Liver (tissue), 8 donors: ENCODE measurements at regions not wholly inside any gene's neighbourhood (a gene's known extent, or its start where the extent isn't known, plus 50 kb on each side); places are given as distances from the start of the nearest gene placed in this dataset.
"Not testable (repeated sequence)": the region's sequence is repeated elsewhere in the genome, so short reads cannot be mapped to it uniquely, and the experiment has no call there.

Experiments used
- DNase-seq: peaks from one replicate; pipeline ENCODE4 v3.0.0-alpha.2; 2017; ENCODE audit warnings: low spot score
- H3K27ac ChIP-seq, 2 donors: one replicate each; pipeline ENCODE4 v1.7.0; 2013; ENCODE audit warnings: inconsistent platforms in 2 of 2, low read length in 2 of 2, control low read depth in 1 of 2, low read depth in 1 of 2, mild to moderate bottlenecking in 1 of 2
- H3K27me3 ChIP-seq, 4 donors: one replicate each; pipeline versions ENCODE4 v1.6.1 to v1.7.0; 2013; ENCODE audit warnings: low read length in 3 of 4, inconsistent platforms in 1 of 4, mild to moderate bottlenecking in 1 of 4, moderate library complexity in 1 of 4; ENCODE audit not compliant: control insufficient read depth in 4 of 4, insufficient read depth in 4 of 4
- H3K36me3 ChIP-seq, 4 donors: one replicate each; pipeline versions ENCODE4 v1.6.1 to v1.7.0; 2013; ENCODE audit warnings: low read length in 3 of 4, mild to moderate bottlenecking in 3 of 4, low read depth in 1 of 4, moderate library complexity in 1 of 4; ENCODE audit not compliant: control insufficient read depth in 4 of 4, insufficient read depth in 3 of 4
- H3K4me1 ChIP-seq, 4 donors: one replicate each; pipeline versions ENCODE4 v1.6.1 to v1.7.0; 2013; ENCODE audit warnings: low read length in 3 of 4, mild to moderate bottlenecking in 3 of 4, moderate library complexity in 1 of 4; ENCODE audit not compliant: control insufficient read depth in 4 of 4, insufficient read depth in 4 of 4
- H3K4me3 ChIP-seq, 3 donors: one replicate each; pipeline versions ENCODE4 v1.6.1 to v1.7.0; 2013; ENCODE audit warnings: low read length in 3 of 3, control low read depth in 1 of 3, low read depth in 1 of 3, mild to moderate bottlenecking in 1 of 3
- H3K9ac ChIP-seq, 2 donors: one replicate each; pipeline ENCODE4 v1.7.0; 2013; ENCODE audit warnings: low read length in 2 of 2, mild to moderate bottlenecking in 2 of 2, moderate library complexity in 2 of 2, control low read depth in 1 of 2, low read depth in 1 of 2
- H3K9me3 ChIP-seq, 4 donors: one replicate each; pipeline versions ENCODE4 v1.6.1 to v1.7.0; 2013; ENCODE audit warnings: low read length in 3 of 4; ENCODE audit not compliant: control insufficient read depth in 4 of 4
- EGR1 ChIP-seq, 2 donors: IDR thresholded peaks; 2 replicates each; pipeline ENCODE4 v1.6.1; 2016 to 2018; ENCODE audit warnings: antibody characterized with exemption in 2 of 2, low read depth in 2 of 2
- FOXA1 ChIP-seq: IDR thresholded peaks from 2 replicates; pipeline ENCODE4 v1.6.1; 2016; ENCODE audit warnings: antibody characterized with exemption
- FOXA2 ChIP-seq: IDR thresholded peaks from 2 replicates; pipeline ENCODE4 v1.6.1; 2016; ENCODE audit warnings: antibody characterized with exemption
- GABPA ChIP-seq, 2 donors: IDR thresholded peaks in 1 of 2; conservative IDR thresholded peaks in 1 of 2; 2 replicates each; pipeline ENCODE4 v1.6.1; 2016; ENCODE audit warnings: antibody characterized with exemption in 2 of 2, mild to moderate bottlenecking in 1 of 2, moderate library complexity in 1 of 2
- HNF4A ChIP-seq, 2 donors: conservative IDR thresholded peaks; 2 replicates each; pipeline ENCODE4 v1.6.1; 2016; ENCODE audit warnings: antibody characterized with exemption in 2 of 2, mild to moderate bottlenecking in 2 of 2
- HNF4G ChIP-seq: IDR thresholded peaks from 2 replicates; pipeline ENCODE4 v1.6.1; 2016; ENCODE audit warnings: antibody characterized with exemption
- JUND ChIP-seq, 2 donors: IDR thresholded peaks; 2 replicates each; pipeline ENCODE4 v1.6.1; 2016; ENCODE audit warnings: antibody characterized with exemption in 2 of 2
- NR2F2 ChIP-seq: IDR thresholded peaks from 2 replicates; pipeline ENCODE4 v1.6.1; 2016; ENCODE audit warnings: antibody characterized with exemption
- RAD21 ChIP-seq, 2 donors: IDR thresholded peaks; 2 replicates each; pipeline ENCODE4 v1.6.1; 2016; ENCODE audit warnings: antibody characterized with exemption in 2 of 2, mild to moderate bottlenecking in 2 of 2
- SP1 ChIP-seq: IDR thresholded peaks from 2 replicates; pipeline ENCODE4 v1.6.1; 2018; ENCODE audit warnings: antibody characterized with exemption, mild to moderate bottlenecking
- TAF1 ChIP-seq: conservative IDR thresholded peaks from 2 replicates; pipeline ENCODE4 v1.6.1; 2016; ENCODE audit warnings: antibody characterized with exemption, mild to moderate bottlenecking
- YY1 ChIP-seq: IDR thresholded peaks from 2 replicates; pipeline ENCODE4 v1.6.1; 2016; ENCODE audit warnings: antibody characterized with exemption, mild to moderate bottlenecking
- WGBS: extraction: QIAGEN DNeasy Blood & Tissue Kit; methylation state at CpG from one replicate; pipeline ENCODE4 v1.1.7; 2013; 5-methylcytosine and 5-hydroxymethylcytosine counted together
- TF ChIP-seq, protein P1 (sequence below): fragments of 150-350 bp; IDR thresholded peaks from 2 replicates; pipeline ENCODE4 v1.5.1; 2017; ENCODE audit warnings: improper control_type of control experiment, low read depth, low read length; ENCODE audit not compliant: missing input control
- TF ChIP-seq, protein P2 (sequence below): IDR thresholded peaks from 2 replicates; pipeline ENCODE4 v1.6.1; 2016; ENCODE audit warnings: antibody characterized with exemption
- TF ChIP-seq, protein P3 (sequence below): IDR thresholded peaks from 2 replicates; pipeline ENCODE4 v1.6.1; 2016; ENCODE audit warnings: antibody characterized with exemption, mild to moderate bottlenecking
- TF ChIP-seq, protein P4 (sequence below): IDR thresholded peaks from 2 replicates; pipeline ENCODE4 v1.6.1; 2016; ENCODE audit warnings: antibody characterized with exemption
- donor health status: healthy.
- donor health status: healthy.
- donor health status: healthy.
- donor health status: healthy.
- donor health status: healthy.

DNA sequence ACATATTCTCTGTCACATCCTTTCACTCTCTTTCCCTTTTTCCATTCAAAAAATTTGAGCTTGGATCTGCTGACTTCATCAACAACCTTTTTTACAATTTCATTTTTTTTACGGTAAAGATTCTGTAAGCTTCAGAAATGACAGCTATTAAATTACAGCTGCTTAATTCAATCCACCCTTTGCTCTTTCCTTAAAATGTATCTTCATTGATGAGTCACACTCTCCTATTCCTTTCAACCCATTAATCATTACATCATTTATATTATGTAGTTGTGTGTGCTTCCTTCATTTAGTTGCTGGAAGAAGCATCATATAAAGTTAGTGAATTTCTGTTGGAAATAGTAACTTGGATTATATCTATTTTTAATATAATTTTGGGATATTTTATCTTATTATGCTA, 67.1 kb upstream of the MAGI2 start (continued):
- TF ChIP-seq, protein P1, sequence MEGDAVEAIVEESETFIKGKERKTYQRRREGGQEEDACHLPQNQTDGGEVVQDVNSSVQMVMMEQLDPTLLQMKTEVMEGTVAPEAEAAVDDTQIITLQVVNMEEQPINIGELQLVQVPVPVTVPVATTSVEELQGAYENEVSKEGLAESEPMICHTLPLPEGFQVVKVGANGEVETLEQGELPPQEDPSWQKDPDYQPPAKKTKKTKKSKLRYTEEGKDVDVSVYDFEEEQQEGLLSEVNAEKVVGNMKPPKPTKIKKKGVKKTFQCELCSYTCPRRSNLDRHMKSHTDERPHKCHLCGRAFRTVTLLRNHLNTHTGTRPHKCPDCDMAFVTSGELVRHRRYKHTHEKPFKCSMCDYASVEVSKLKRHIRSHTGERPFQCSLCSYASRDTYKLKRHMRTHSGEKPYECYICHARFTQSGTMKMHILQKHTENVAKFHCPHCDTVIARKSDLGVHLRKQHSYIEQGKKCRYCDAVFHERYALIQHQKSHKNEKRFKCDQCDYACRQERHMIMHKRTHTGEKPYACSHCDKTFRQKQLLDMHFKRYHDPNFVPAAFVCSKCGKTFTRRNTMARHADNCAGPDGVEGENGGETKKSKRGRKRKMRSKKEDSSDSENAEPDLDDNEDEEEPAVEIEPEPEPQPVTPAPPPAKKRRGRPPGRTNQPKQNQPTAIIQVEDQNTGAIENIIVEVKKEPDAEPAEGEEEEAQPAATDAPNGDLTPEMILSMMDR = no peak

DNA sequence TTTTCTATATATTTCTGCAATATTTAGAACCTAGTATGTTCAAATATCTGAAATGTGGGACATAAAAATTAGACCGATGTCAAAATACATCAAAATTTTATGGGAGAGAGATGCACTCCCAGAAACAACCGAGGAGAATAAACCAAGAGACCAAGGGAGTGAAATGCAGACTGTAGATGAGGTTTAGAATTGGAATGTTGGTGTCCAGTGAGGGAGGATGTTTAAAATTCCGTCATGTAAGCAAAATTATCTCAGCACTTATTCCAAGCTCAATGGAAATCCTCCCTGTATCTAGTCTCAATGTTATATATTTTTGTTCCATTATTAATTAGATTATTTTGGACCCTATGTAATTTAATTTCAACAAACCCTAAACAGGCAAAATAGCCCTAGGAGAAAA, 61.9 kb upstream of the MAGI2 start:
- H3K27me3 ChIP-seq = no peaks in the 10 kb centered on the region
- no peak overlapping the region for H3K27ac ChIP-seq
- TF ChIP-seq JUND (IDR thresholded peaks at IDR 0.05) = no peak
- H3K4me1 ChIP-seq = no peaks in the 10 kb centered on the region
- H3K9me3 ChIP-seq = no peaks in the 10 kb centered on the region
- 76% methylated on average over 3 of the region's 3 CpGs for WGBS
- H3K4me3 ChIP-seq = no peak overlapping the region
- no peak for DNase-seq
- no peak overlapping the region for H3K9ac ChIP-seq
- no peaks in the 10 kb centered on the region for H3K36me3 ChIP-seq

DNA sequence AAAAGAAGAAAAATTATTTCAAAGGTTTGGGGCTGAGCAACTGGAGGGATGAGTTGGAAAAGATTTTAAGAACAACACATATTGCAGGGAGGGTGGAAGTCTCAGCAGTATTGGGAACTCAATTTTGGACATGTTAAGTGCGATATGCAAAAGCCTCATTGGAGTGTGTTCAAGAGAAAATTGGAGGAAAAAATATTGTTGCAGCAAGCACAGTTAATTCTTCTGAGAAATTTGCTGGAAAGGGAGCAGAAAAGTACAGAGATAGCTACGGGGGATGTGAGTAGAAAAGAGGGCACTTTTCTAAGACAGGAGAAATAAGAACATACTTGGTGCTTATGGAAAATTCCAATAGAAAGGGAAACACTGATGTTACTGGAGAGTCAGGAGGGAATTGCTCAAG, 59.8 kb upstream of the MAGI2 start:
- Histone ChIP-seq H3K27ac (no peak overlapping the region), H3K27me3 (no peaks in the 10 kb centered on the region), H3K9ac (no peak overlapping the region), H3K36me3 (no peaks in the 10 kb centered on the region), H3K9me3 (no peaks in the 10 kb centered on the region), H3K4me1 (no peaks in the 10 kb centered on the region), H3K4me3 (no peak overlapping the region)
- 86% methylated on average over 2 of the region's 2 CpGs for WGBS
- DNase-seq = no peak
- TF ChIP-seq, protein P2, sequence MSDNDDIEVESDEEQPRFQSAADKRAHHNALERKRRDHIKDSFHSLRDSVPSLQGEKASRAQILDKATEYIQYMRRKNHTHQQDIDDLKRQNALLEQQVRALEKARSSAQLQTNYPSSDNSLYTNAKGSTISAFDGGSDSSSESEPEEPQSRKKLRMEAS = no peak
- TF ChIP-seq GABPA (IDR thresholded peaks at IDR 0.05 in 1 of 2, conservative IDR thresholded peaks at IDR 0.05 in 1 of 2) (no peak), FOXA1 (no peak), RAD21 (IDR thresholded peaks at IDR 0.05) (no peak)

DNA sequence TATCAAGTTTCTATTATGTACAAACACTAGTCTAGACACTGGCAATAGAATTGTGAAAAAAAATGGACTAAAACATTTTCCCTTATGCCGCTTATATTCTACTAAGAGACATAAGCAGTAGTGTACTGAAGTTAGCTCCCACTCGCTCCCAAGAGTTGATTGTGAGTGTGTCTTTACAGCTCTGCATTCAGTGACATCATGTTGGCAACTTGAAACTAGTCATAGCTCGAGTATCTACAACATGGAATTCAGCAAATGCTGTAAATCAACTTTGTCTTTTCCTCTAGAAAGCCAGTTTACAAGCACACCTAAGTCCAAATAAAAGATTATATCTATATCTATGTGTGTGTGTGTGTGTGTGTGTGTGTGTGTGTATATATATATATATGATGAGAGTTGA, 58.8 kb upstream of the MAGI2 start:
- H3K9ac ChIP-seq = no peak overlapping the region
- TF ChIP-seq HNF4A (conservative IDR thresholded peaks at IDR 0.05) (no peak), EGR1 (IDR thresholded peaks at IDR 0.05; ENCODE audit: low read depth in 2 of 2) (no peak), TAF1 (no peak), NR2F2 (no peak), YY1 (no peak), FOXA1 (no peak), SP1 (no peak), JUND (IDR thresholded peaks at IDR 0.05) (no peak), HNF4G (no peak), FOXA2 (no peak)
- TF ChIP-seq, protein P1 = no peak
- TF ChIP-seq, protein P2 = no peak
- TF ChIP-seq, protein P3, sequence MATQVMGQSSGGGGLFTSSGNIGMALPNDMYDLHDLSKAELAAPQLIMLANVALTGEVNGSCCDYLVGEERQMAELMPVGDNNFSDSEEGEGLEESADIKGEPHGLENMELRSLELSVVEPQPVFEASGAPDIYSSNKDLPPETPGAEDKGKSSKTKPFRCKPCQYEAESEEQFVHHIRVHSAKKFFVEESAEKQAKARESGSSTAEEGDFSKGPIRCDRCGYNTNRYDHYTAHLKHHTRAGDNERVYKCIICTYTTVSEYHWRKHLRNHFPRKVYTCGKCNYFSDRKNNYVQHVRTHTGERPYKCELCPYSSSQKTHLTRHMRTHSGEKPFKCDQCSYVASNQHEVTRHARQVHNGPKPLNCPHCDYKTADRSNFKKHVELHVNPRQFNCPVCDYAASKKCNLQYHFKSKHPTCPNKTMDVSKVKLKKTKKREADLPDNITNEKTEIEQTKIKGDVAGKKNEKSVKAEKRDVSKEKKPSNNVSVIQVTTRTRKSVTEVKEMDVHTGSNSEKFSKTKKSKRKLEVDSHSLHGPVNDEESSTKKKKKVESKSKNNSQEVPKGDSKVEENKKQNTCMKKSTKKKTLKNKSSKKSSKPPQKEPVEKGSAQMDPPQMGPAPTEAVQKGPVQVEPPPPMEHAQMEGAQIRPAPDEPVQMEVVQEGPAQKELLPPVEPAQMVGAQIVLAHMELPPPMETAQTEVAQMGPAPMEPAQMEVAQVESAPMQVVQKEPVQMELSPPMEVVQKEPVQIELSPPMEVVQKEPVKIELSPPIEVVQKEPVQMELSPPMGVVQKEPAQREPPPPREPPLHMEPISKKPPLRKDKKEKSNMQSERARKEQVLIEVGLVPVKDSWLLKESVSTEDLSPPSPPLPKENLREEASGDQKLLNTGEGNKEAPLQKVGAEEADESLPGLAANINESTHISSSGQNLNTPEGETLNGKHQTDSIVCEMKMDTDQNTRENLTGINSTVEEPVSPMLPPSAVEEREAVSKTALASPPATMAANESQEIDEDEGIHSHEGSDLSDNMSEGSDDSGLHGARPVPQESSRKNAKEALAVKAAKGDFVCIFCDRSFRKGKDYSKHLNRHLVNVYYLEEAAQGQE = no peak
- TF ChIP-seq, protein P4, sequence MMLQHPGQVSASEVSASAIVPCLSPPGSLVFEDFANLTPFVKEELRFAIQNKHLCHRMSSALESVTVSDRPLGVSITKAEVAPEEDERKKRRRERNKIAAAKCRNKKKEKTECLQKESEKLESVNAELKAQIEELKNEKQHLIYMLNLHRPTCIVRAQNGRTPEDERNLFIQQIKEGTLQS = no peak
- WGBS = 86% methylated on average over 3 of the region's 3 CpGs
- no peaks in the 10 kb centered on the region for H3K27me3 ChIP-seq
- H3K9me3 ChIP-seq = no peaks in the 10 kb centered on the region
- no peak for DNase-seq
- no peak overlapping the region for H3K27ac ChIP-seq
- H3K4me1 ChIP-seq = no peaks in the 10 kb centered on the region
- no peaks in the 10 kb centered on the region for H3K36me3 ChIP-seq
- H3K4me3 ChIP-seq = no peak overlapping the region

DNA sequence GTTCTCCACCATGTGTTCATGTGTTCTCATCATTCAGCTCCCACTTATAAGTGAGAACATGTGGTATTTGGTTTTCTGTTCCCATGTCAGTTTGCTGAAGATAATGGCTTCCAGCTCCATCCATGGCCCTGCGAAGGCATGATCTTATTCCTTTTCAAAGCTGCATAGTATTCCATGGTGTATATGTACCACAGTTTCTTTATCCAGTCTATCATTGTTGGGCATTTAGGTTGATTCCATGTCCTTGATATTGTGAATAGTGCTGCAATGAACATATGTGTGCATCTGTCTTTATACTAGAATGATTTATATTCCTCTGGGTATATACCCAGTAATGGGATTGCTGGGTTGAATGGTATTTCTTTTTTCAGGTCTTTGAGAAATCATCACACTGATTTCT, 57.6 kb upstream of the MAGI2 start:
- H3K4me3 ChIP-seq, H3K9me3 ChIP-seq, DNase-seq, H3K9ac ChIP-seq, H3K36me3 ChIP-seq, H3K4me1 ChIP-seq, H3K27ac ChIP-seq, H3K27me3 ChIP-seq: not testable (repeated sequence)
- 89% methylated on average over 1 of the region's 1 CpG for WGBS
